HG03520 (cell line): ENCODE measurements at regions not wholly inside any gene's neighbourhood (a gene's known extent, or its start where the extent isn't known, plus 50 kb on each side); places are given as distances from the start of the nearest gene placed in this dataset.

ENCODE experiments used
- ATAC-seq: cut with Tn5 transposase; IDR thresholded peaks from one replicate; pipeline ENCODE4 v1.9.1; 2021; ENCODE audit warnings: mild to moderate bottlenecking, moderate library complexity; ENCODE audit not compliant: unreplicated experiment

GRCh38 chr5:125750147-125750860 lies 672.9 kb upstream of the GRAMD2B start:
- no peak for ATAC-seq

DNA sequence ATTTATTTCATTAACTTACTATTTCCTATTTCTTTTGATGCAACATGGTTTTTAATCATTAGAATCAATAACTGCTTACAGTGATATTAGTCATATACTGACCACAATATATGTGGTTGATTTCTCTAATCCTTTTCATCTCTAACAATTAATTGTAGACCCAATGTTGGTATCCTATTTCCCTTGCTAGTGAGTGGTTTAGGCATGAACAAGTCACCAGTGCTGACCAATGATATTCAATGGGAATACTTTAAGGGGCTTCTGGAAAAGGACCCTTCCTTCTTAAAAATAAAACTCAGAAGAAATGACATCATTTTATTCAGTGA lies 672.4 kb upstream of the GRAMD2B start:
- ATAC-seq = no peak

DNA sequence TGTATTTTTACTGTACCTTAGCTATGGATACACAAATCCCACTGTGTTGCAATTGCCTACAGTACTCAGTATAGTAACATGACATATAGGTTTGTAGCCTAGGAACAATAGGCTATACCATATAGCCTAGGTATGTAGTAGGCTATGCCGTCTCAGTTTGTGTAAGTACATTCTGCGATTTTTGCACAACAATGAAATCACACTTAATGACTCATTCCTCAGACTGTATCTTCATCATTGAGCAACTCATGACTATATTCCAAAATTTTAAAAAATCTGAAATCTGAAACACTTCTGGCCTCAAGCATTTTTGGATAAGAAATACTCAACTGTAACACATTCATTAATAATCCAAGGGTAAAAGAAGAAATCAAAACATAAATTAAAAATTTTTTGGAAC lies 666.8 kb upstream of the GRAMD2B start:
- no peak for ATAC-seq

DNA sequence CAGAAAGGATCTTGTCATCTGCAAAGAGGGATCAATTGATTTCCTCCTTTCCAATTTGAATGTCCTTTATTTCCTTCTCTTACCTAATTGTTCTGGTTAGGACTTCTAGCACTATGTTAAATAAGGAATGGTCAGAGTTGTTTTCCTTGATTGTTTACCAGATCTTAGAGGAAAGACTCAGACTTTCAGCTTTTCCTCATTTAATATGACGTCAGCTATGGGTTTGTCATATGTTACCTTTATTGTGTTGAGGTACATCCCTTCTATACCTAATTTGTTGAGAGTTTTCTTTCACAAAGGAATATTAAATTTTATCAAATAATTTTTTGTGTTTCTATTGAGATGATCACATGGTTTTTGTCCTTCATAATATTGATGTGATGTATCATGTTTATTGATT lies 656.5 kb upstream of the GRAMD2B start:
- no peak for ATAC-seq

GRCh38 chr5:125775896-125776295 lies 647.3 kb upstream of the GRAMD2B start:
- ATAC-seq = no peak

GRCh38 chr5:125776656-125777139 lies 646.5 kb upstream of the GRAMD2B start:
- no peak for ATAC-seq

GRCh38 chr5:125778791-125779190 lies 644.4 kb upstream of the GRAMD2B start:
- ATAC-seq = no peak

GRCh38 chr5:125785407-125785806 lies 637.8 kb upstream of the GRAMD2B start:
- ATAC-seq = no peak

DNA sequence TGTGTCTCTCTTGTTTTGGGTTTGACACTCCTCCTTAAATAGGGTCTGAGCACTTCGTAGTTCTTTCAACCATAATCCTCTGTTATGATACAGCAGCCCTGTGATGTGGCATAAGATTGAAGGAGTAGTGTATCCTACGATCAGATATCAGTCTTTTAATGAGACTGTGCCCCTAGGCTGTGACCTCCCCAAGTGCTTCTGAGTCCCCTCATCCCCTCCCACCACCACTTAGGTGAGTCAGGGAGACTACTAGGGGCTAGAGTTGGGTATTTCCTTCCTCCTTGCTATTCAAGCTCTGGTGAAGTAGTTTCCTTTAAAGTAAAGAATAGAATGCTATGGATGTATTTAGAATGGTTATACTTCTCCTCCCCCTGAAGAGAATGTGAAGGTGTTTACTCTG lies 637.2 kb upstream of the GRAMD2B start:
- ATAC-seq = no peak

- no peak for ATAC-seq
Measured at GRCh38 chr5:125793470-125793869, 629.7 kb upstream of the GRAMD2B start.

DNA sequence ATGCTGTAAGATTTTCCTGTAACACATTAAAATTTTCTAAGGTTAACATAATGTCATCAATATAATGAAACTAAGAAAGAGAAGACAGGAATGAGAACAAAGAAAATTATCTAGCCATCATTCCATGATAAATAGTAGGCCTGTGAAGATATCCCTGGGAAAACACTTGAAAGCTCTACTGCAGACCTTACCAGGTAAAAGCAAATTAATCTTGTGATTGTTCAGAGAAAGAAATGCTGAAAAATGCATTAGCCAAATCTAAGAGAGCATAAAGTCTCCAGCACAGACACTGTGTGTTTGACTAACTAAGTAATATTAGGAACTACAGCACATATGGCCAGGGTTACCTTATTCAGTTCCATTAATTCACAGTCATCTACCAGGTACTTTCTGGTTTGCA lies 628.3 kb upstream of the GRAMD2B start:
- no peak for ATAC-seq

DNA sequence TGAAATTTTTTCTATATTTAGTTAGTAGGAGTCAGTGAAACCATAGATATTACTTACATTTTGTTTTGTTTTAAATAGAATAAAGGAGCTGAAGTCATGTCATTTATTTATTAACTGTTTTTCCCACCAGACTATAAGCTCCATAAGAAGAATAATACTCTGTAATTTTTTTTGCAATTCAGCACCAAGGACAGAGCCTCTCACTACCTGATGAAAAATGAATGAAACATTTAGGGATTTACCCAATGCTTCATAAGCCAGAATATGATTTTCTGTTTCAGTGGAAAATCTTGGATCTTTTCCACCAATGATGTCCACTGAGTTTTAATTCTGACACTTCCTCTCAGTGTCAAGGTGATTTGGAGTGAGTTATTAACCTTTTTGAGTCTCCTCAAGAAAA lies 624.9 kb upstream of the GRAMD2B start:
- ATAC-seq = no peak

- ATAC-seq = no peak
Measured at GRCh38 chr5:125812651-125813050, 610.6 kb upstream of the GRAMD2B start.

DNA sequence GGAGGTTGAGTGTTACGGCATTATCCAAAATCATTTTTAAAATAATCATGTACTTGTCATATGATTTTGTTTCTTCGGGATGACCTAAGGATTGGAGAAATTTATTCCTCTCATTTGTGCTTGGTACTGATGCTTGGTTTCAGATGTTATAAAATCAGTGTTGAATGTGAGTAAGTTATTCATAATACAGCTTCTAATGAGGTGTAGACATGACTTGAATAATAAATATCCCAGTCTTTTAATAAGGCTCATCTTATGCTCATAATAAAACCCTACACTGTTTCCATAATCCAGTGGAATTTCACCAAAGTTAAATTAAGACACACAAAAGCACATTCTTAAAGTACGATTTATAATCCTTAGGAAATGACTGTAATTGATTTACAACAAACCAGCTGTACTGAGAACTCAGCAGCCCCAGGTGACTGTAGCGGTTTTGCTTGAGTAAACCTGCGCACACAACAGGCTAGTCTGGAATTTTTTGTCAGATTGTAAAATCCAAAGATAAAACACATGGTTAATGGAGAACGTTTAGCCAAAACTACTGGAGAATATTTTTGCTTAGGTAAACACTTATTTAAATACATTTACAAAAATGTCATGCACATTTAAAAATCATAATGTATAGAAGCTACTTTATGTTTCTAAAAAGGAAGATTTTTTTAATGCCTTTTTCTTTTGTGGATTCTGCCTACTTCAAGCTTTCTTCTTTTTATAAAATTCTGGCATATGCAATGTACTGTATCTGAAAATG lies 609.8 kb upstream of the GRAMD2B start:
- ATAC-seq = no peak

GRCh38 chr5:125814119-125814518 lies 609.1 kb upstream of the GRAMD2B start:
- ATAC-seq = no peak

DNA sequence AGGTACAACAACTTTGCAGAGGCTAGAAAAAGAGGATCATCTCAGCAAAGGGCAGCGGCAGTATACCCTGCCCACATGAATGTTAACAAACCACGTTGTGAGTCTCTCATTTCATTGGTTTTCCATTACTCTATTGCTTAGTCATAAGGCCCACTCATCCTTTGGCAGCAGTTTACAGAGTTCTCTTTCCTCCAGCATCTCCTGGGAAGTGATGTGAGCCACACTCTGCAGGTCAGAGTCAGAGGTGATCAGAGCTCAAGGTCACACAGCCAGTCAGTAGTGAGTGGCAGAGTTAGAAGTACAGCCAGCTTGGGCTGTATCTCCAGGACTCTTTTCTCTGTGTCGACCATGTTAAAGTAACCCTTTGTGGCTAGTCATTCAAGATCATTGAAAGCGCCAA lies 599.6 kb upstream of the GRAMD2B start:
- ATAC-seq = no peak

DNA sequence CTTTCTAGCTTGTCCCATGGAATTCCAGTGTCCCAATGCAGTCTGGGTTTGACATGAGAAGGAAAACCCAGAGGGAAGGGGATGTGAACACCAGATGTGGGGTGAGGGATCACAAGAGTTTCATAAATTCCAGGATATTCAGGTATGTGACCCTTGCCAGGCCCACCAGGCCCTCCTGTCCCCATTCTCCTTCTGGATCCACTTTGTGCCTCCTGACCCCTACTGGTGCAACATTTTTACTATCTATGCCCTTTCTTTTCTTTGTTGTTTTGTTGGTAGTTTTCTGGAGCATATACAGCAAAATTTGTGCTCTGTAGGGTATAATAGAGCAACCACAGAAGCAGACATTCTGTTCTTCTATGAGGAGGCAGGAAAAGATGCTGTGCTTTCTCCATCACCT lies 597.0 kb upstream of the GRAMD2B start:
- ATAC-seq = no peak

DNA sequence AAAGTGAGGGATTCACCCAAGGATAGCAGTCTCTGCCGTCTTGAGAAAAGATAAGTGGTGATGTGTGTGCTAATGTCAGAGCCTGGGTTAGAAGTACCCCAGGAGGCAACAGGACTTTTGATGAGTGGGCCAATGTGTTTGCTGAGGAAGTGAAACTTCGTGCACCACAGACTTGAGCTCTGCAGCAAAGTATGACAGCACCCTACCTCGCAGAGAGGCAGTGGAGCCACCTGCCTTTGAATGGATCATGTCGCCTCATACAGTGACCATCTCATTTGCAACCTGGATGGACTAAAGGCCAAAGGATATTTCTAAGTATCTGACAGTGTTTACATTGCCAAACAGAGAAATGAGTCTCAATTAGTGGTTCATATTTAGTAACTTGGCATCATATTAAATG lies 593.9 kb upstream of the GRAMD2B start:
- peak; percentile 100 for ATAC-seq

DNA sequence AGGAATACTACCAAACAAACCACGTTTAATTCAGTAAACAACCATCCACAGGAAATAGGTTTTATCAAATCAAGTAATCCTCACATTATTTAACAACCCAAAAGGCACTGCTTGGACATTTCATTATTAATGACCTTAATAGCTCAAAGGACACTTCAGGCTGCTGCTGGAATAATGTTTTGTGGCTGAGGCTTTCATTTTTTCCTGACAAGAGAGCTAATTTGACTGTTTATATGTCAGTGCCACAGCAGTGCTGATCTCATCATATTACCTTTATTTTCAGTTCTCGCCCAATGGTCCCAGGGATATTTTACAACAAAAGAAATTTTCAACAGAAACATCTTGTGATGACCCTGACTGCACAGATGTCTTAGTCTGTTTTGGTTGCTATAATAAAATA lies 589.8 kb upstream of the GRAMD2B start:
- no peak for ATAC-seq

DNA sequence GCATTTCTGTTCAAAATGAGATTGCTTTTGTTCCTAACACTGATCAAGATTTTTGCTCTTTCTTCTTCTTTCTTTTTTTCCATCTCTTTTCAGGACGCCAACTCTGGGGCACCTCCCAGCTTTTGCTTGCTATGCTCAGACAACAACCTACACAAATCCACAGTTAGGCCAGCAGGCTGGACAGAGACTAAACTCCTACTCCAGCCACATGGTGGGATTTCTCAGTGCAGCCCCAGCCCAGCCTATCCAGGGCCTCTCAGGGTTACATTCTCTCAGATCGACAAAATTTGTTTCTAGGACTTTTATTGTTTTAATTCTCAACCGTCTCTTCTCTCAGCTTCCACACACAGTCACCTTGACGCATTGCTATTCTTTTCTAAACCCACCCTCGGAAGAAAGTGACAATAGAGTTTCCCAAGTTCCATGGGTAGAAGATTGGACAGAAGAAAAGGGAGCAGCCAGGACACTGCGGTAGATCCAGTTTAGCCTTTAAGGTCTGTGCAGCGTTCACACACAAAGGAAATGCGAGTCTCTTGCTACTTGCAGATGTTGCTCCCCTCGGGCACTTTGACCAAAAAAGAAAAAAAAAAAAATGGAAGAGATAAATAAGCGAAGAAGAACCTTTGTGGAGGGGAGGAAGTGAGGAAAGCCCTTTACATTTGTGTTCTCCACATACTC lies 588.6 kb upstream of the GRAMD2B start:
- ATAC-seq = no peak

DNA sequence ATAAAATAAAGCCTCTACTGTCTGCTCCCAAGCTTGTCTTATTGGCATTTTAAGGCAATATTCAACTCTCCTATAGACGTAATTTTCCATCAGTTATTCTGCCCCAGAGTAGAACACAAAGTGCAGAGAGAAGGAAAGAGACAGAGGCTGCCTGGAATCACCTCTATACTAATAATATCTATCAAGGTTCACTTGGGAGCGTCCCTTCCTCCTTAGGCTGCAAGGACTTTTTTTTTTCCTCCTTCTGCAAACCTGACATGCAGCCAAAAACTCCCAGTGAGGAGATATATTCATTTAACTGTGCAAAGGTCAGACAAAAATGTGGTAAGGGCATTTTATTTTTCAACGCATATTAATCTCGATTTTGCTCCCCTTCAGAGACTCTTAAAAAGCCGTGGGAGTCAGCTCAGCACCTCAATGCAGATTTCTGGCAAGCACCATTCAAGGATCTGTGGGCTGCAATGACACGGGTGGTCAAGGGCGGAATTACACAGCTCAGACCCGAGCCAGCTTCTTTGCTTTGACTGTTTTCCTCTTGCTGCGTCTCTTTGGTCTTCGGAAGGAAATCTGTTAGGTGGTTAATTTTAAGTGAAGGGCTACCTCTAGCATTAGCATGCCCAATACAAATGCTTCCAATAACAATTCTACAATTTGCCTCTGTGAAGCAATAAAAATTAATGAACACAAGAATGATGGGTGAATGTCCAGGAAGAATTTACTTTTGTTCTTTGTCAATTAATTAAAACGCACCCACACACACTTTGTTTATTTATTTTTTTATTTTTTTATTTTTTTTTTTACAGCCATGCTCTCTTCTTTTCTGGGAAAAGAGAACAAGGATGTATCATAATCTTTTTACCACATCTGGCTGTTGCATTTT lies 587.7 kb upstream of the GRAMD2B start:
- ATAC-seq = peak; percentile 88
